H9 (cell line): ENCODE measurements at regions not wholly inside any gene's neighbourhood (a gene's known extent, or its start where the extent isn't known, plus 50 kb on each side); places are given as distances from the start of the nearest gene placed in this dataset.

Source experiments
- DNase-seq: peaks from one replicate; pipeline ENCODE4 v3.0.0-alpha.2; 2017
- H2AFZ ChIP-seq: one replicate; pipeline ENCODE4 v1.6.1; 2013; ENCODE audit warnings: mild to moderate bottlenecking, low read length, control low read depth, moderate library complexity
- H2AK5ac ChIP-seq: 2 replicates; pipeline ENCODE4 v1.6.1; 2013; ENCODE audit warnings: low read length, control low read depth, mixed read lengths; ENCODE audit not compliant: insufficient read length
- H2BK120ac ChIP-seq: one replicate; pipeline ENCODE4 v1.6.1; 2013; ENCODE audit warnings: low read depth, mild to moderate bottlenecking, low read length, control low read depth, inconsistent platforms; ENCODE audit not compliant: poor library complexity, severe bottlenecking
- H2BK12ac ChIP-seq: 2 replicates; pipeline ENCODE4 v1.6.1; 2013; ENCODE audit warnings: low read length, control low read depth, mixed read lengths, low read depth; ENCODE audit not compliant: insufficient read length
- H2BK15ac ChIP-seq: 2 replicates; pipeline ENCODE4 v1.6.1; 2013; ENCODE audit warnings: low read depth, low read length, control low read depth
- H2BK20ac ChIP-seq: one replicate; pipeline ENCODE4 v1.6.1; 2013; ENCODE audit warnings: low read depth, mild to moderate bottlenecking, low read length, control low read depth, inconsistent platforms; ENCODE audit not compliant: poor library complexity, severe bottlenecking
- H2BK5ac ChIP-seq: 2 replicates; pipeline ENCODE4 v1.6.1; 2013; ENCODE audit warnings: low read length, control low read depth, mixed read lengths; ENCODE audit not compliant: insufficient read length
- H3K14ac ChIP-seq: 2 replicates; pipeline ENCODE4 v1.6.1; 2013; ENCODE audit warnings: low read length, control low read depth; ENCODE audit not compliant: insufficient read depth
- H3K18ac ChIP-seq: 2 replicates; pipeline ENCODE4 v1.6.1; 2013; ENCODE audit warnings: low read depth, mild to moderate bottlenecking, mixed read lengths, low read length, control low read depth; ENCODE audit not compliant: insufficient read length
- H3K23ac ChIP-seq: 2 replicates; pipeline ENCODE4 v1.6.1; 2013; ENCODE audit warnings: low read length, control low read depth, mixed read lengths, low read depth; ENCODE audit not compliant: insufficient read length
- H3K23me2 ChIP-seq: 2 replicates; pipeline ENCODE4 v1.6.1; 2013; ENCODE audit warnings: low read depth, mild to moderate bottlenecking, mixed read lengths, low read length, control low read depth; ENCODE audit not compliant: insufficient read length, poor library complexity, severe bottlenecking
- H3K27ac ChIP-seq: 2 replicates; pipeline ENCODE4 v1.5.1; 2013; ENCODE audit warnings: low read length, control low read depth, mixed read lengths, low read depth; ENCODE audit not compliant: insufficient read length
- H3K27me3 ChIP-seq: 2 replicates; pipeline ENCODE4 v1.6.1; 2013; ENCODE audit warnings: low read length, control low read depth, inconsistent platforms; ENCODE audit not compliant: insufficient read depth
- H3K4ac ChIP-seq: 2 replicates; pipeline ENCODE4 v1.6.1; 2013; ENCODE audit warnings: low read depth, mild to moderate bottlenecking, control low read depth, inconsistent platforms, low read length, moderate library complexity
- H3K4me1 ChIP-seq: 2 replicates; pipeline ENCODE4 v1.6.1; 2013; ENCODE audit warnings: low read length, control low read depth, inconsistent platforms; ENCODE audit not compliant: insufficient read depth
- H3K4me2 ChIP-seq: 2 replicates; pipeline ENCODE4 v1.6.1; 2013; ENCODE audit warnings: low read length, control low read depth, mixed read lengths; ENCODE audit not compliant: insufficient read length, insufficient read depth
- H3K56ac ChIP-seq: 2 replicates; pipeline ENCODE4 v1.6.1; 2013; ENCODE audit warnings: low read depth, mild to moderate bottlenecking, mixed read lengths, low read length, control low read depth; ENCODE audit not compliant: insufficient read length
- H3K79me1 ChIP-seq: 2 replicates; pipeline ENCODE4 v1.6.1; 2013; ENCODE audit warnings: low read depth, mild to moderate bottlenecking, moderate library complexity, low read length, control low read depth, inconsistent platforms; ENCODE audit not compliant: insufficient read depth, poor library complexity, severe bottlenecking
- H3K79me2 ChIP-seq: 2 replicates; pipeline ENCODE4 v1.6.1; 2013; ENCODE audit warnings: low read length, control low read depth, inconsistent platforms; ENCODE audit not compliant: insufficient read depth
- H3K9ac ChIP-seq: 2 replicates; pipeline ENCODE4 v1.6.1; 2013; ENCODE audit warnings: low read length, control low read depth, mixed read lengths; ENCODE audit not compliant: insufficient read length; ENCODE audit errors: extremely low read depth
- H3K9me3 ChIP-seq: one replicate; pipeline ENCODE4 v1.6.1; 2013; ENCODE audit warnings: low read depth, low read length, inconsistent platforms; ENCODE audit not compliant: control insufficient read depth
- H3T11ph ChIP-seq: one replicate; pipeline ENCODE4 v1.6.1; 2013; ENCODE audit warnings: mild to moderate bottlenecking, low read length, control low read depth, inconsistent platforms
- H4K20me1 ChIP-seq: one replicate; pipeline ENCODE4 v1.6.1; 2013; ENCODE audit not compliant: control insufficient read depth, insufficient read length, insufficient read depth
- H4K5ac ChIP-seq: 2 replicates; pipeline ENCODE4 v1.6.1; 2013; ENCODE audit warnings: low read depth, mild to moderate bottlenecking, mixed read lengths, low read length, control low read depth; ENCODE audit not compliant: insufficient read length
- H4K8ac ChIP-seq: replicated peaks from 2 replicates; pipeline ENCODE4 v1.6.1; 2013; ENCODE audit warnings: low read length, control low read depth, mixed read lengths, low read depth; ENCODE audit not compliant: insufficient read length
- H4K91ac ChIP-seq: 2 replicates; pipeline ENCODE4 v1.6.1; 2013; ENCODE audit warnings: low read depth, mild to moderate bottlenecking, moderate library complexity, mixed read lengths, low read length, control low read depth; ENCODE audit not compliant: insufficient read length
- H3K27ac Mint-ChIP-seq, 3 experiments: 2 replicates in 2 of 3; 3 replicates in 1 of 3; pipeline ENCODE4 v1.8.0; 2020 to 2021; ENCODE audit warnings: mixed read lengths in 3 of 3, mild to moderate bottlenecking in 1 of 3, moderate library complexity in 1 of 3
- H3K27me3 Mint-ChIP-seq: 2 replicates; pipeline ENCODE4 v1.8.0; 2021; ENCODE audit warnings: low read depth, mild to moderate bottlenecking, moderate library complexity, mixed read lengths
- H3K36me3 Mint-ChIP-seq, 3 experiments: 2 replicates in 2 of 3; 3 replicates in 1 of 3; pipeline ENCODE4 v1.8.0; 2020 to 2021; ENCODE audit warnings: low read depth in 3 of 3, mixed read lengths in 3 of 3; ENCODE audit not compliant: insufficient read depth in 1 of 3
- H3K4me1 Mint-ChIP-seq, 2 experiments: 2 replicates each; pipeline ENCODE4 v1.8.0; 2020; ENCODE audit warnings: mixed read lengths in 2 of 2
- H3K4me3 Mint-ChIP-seq, 2 experiments: 2 replicates in 1 of 2; 3 replicates in 1 of 2; pipeline ENCODE4 v1.8.0; 2020 to 2021; ENCODE audit warnings: mild to moderate bottlenecking in 2 of 2, mixed read lengths in 2 of 2, moderate library complexity in 1 of 2
- H3K9me3 Mint-ChIP-seq, 2 experiments: 2 replicates in 1 of 2; 3 replicates in 1 of 2; pipeline ENCODE4 v1.8.0; 2020; ENCODE audit warnings: mild to moderate bottlenecking in 2 of 2, mixed read lengths in 2 of 2, moderate library complexity in 1 of 2
- CTCF ChIP-seq: fragments of 200-600 bp; sonication (generic); conservative IDR thresholded peaks from 3 replicates; pipeline ENCODE4 v1.8.0; 2021; ENCODE audit warnings: antibody characterized with exemption, mild to moderate bottlenecking
- WGBS: extraction: QIAGEN DNeasy Blood & Tissue Kit; methylation state at CpG from one replicate; pipeline ENCODE4 v1.1.7; 2013; ENCODE audit warnings: missing lambda C conversion rate, low lambda C conversion rate, mixed read lengths; ENCODE audit not compliant: insufficient read length; ENCODE audit errors: extremely low coverage; 5-methylcytosine and 5-hydroxymethylcytosine counted together

GRCh38 chr3:65284961-65285360 lies 597.2 kb upstream of the ADAMTS9 start:
- Histone ChIP-seq H4K8ac (no peak overlapping the region), H3K27ac (no peak overlapping the region), H2BK120ac (no peak overlapping the region), H3K9me3 (no peaks in the 10 kb centered on the region), H3K79me2 (no peaks in the 10 kb centered on the region), H3K27me3 (no peaks in the 10 kb centered on the region), H4K91ac (no peak overlapping the region), H3K23me2 (no peaks in the 10 kb centered on the region), H3K79me1 (no peaks in the 10 kb centered on the region), H2BK5ac (no peak overlapping the region), H4K5ac (no peak overlapping the region), H3K23ac (no peak overlapping the region), H2AFZ (no peak overlapping the region), H3K4me1 (peaks cover 5% of the 10 kb centered on the region; the same call in 1 of the 2 replicates), H3K14ac (no peak overlapping the region), H2BK20ac (no peak overlapping the region), H3T11ph (no peak overlapping the region), H3K9ac (no peak overlapping the region), H3K4me2 (no peak overlapping the region), H2BK12ac (no peak overlapping the region), H4K20me1 (no peaks in the 10 kb centered on the region), H2BK15ac (no peak overlapping the region), H3K4ac (no peak overlapping the region), H2AK5ac (no peak overlapping the region), H3K18ac (no peak overlapping the region), H3K56ac (no peak overlapping the region)
- Mint-ChIP-seq H3K4me1 (peaks cover 9 to 21% of the 10 kb centered on the region in 2 experiments), H3K27me3 (peaks cover 2% of the 10 kb centered on the region), H3K27ac (no peak overlapping the region), H3K36me3 (no peaks in the 10 kb centered on the region; a peak in 1 of 7 replicates), H3K4me3 (no peak overlapping the region), H3K9me3 (no peaks in the 10 kb centered on the region)
- WGBS, result no CpG with 5 or more reads among the region's 1 CpG
- no peak for DNase-seq
- no peak for TF ChIP-seq CTCF
